ENCODE measurements at regions not wholly inside any gene's neighbourhood (a gene's known extent, or its start where the extent isn't known, plus 50 kb on each side); places are given as distances from the start of the nearest gene placed in this dataset.

- DNase-seq (ENCODE audit: low read depth in 2 of 3, low spot score in 1 of 3), result no peak
Measured at GRCh38 chr2:147649998-147650397, 194.8 kb upstream of the ACVR2A start.

GRCh38 chr2:147649286-147649685 lies 195.5 kb upstream of the ACVR2A start:
- DNase-seq (ENCODE audit: low read depth in 2 of 3, low spot score in 1 of 3), result no peak

- no peak for DNase-seq (ENCODE audit: low read depth in 2 of 3, low spot score in 1 of 3)
Measured at GRCh38 chr2:147648471-147648870, 196.4 kb upstream of the ACVR2A start.

- no peak for DNase-seq (ENCODE audit: low read depth in 2 of 3, low spot score in 1 of 3)
Measured at GRCh38 chr2:147647816-147648215, 197.0 kb upstream of the ACVR2A start.

GRCh38 chr2:147646818-147647468 lies 197.9 kb upstream of the ACVR2A start:
- DNase-seq (ENCODE audit: low read depth in 2 of 3, low spot score in 1 of 3), result no peak

- no peak for DNase-seq (ENCODE audit: low read depth in 2 of 3, low spot score in 1 of 3)
Measured at GRCh38 chr2:147644491-147644890, 200.3 kb upstream of the ACVR2A start.

GRCh38 chr2:147642765-147643164 lies 202.1 kb upstream of the ACVR2A start:
- DNase-seq (ENCODE audit: low read depth in 2 of 3, low spot score in 1 of 3), result no peak

- DNase-seq (ENCODE audit: low read depth in 2 of 3, low spot score in 1 of 3), result no peak
Measured at GRCh38 chr2:147641651-147642050, 203.2 kb upstream of the ACVR2A start.

GRCh38 chr2:147639891-147640290 lies 204.9 kb upstream of the ACVR2A start:
- no peak for DNase-seq (ENCODE audit: low read depth in 2 of 3, low spot score in 1 of 3)

GRCh38 chr2:147639386-147639785 lies 205.4 kb upstream of the ACVR2A start:
- no peak for DNase-seq (ENCODE audit: low read depth in 2 of 3, low spot score in 1 of 3)

- no peak for DNase-seq (ENCODE audit: low read depth in 2 of 3, low spot score in 1 of 3)
Measured at GRCh38 chr2:147636886-147637285, 207.9 kb upstream of the ACVR2A start.

GRCh38 chr2:147636238-147636882 lies 208.5 kb upstream of the ACVR2A start:
- DNase-seq (ENCODE audit: low read depth in 2 of 3, low spot score in 1 of 3), result no peak

GRCh38 chr2:147634826-147635225 lies 210.0 kb upstream of the ACVR2A start:
- no peak for DNase-seq (ENCODE audit: low read depth in 2 of 3, low spot score in 1 of 3)

- DNase-seq (ENCODE audit: low read depth in 2 of 3, low spot score in 1 of 3), result no peak
Measured at GRCh38 chr2:147632198-147632597, 212.6 kb upstream of the ACVR2A start.

- DNase-seq (ENCODE audit: low read depth in 2 of 3, low spot score in 1 of 3), result no peak
Measured at GRCh38 chr2:147631294-147631693, 213.5 kb upstream of the ACVR2A start.

GRCh38 chr2:147630585-147630984 lies 214.2 kb upstream of the ACVR2A start:
- no peak for DNase-seq (ENCODE audit: low read depth in 2 of 3, low spot score in 1 of 3)

- DNase-seq (ENCODE audit: low read depth in 2 of 3, low spot score in 1 of 3), result no peak
Measured at GRCh38 chr2:147628971-147629421, 215.8 kb upstream of the ACVR2A start.

GRCh38 chr2:147623328-147623727 lies 221.5 kb upstream of the ACVR2A start:
- no peak for DNase-seq (ENCODE audit: low read depth in 2 of 3, low spot score in 1 of 3)

- DNase-seq (ENCODE audit: low read depth in 2 of 3, low spot score in 1 of 3), result no peak
Measured at GRCh38 chr2:147621656-147622197, 223.1 kb upstream of the ACVR2A start.

GRCh38 chr2:147619808-147620207 lies 225.0 kb upstream of the ACVR2A start:
- no peak for DNase-seq (ENCODE audit: low read depth in 2 of 3, low spot score in 1 of 3)

- DNase-seq (ENCODE audit: low read depth in 2 of 3, low spot score in 1 of 3), result no peak
Measured at GRCh38 chr2:147615726-147616125, 229.1 kb upstream of the ACVR2A start.

GRCh38 chr2:147614979-147615470 lies 229.8 kb upstream of the ACVR2A start:
- no peak for DNase-seq (ENCODE audit: low read depth in 2 of 3, low spot score in 1 of 3)

Data from stimulated activated CD4-positive, alpha-beta T cell treated with anti-CD3 and anti-CD28 coated beads, Interleukin-12 subunit alpha, Interleukin-12 subunit beta, amount 100 ng/mL, for 48 hours (primary cell).